Nephron progenitor cell (in vitro differentiated cells): ENCODE measurements at regions not wholly inside any gene's neighbourhood (a gene's known extent, or its start where the extent isn't known, plus 50 kb on each side); places are given as distances from the start of the nearest gene placed in this dataset.
A peak's percentile ranks its signal among the peaks of the same experiment; 100 is the strongest.

ENCODE experiments used
- DNase-seq: peaks from one replicate; pipeline ENCODE4 v3.0.0; 2021
- H3K27ac Mint-ChIP-seq: 2 replicates; pipeline ENCODE4 v1.8.0; 2021; ENCODE audit warnings: mild to moderate bottlenecking, moderate library complexity, mixed read lengths
- H3K27me3 Mint-ChIP-seq: 2 replicates; pipeline ENCODE4 v1.8.0; 2021; ENCODE audit warnings: mild to moderate bottlenecking, low read depth, mixed read lengths; ENCODE audit not compliant: poor library complexity
- H3K36me3 Mint-ChIP-seq: 2 replicates; pipeline ENCODE4 v1.8.0; 2021; ENCODE audit warnings: low read depth, mixed read lengths
- H3K4me1 Mint-ChIP-seq: 2 replicates; pipeline ENCODE4 v1.8.0; 2021; ENCODE audit warnings: mixed read lengths
- H3K4me3 Mint-ChIP-seq: 2 replicates; pipeline ENCODE4 v1.8.0; 2021; ENCODE audit warnings: mild to moderate bottlenecking, moderate library complexity, mixed read lengths
- H3K9me3 Mint-ChIP-seq: 2 replicates; pipeline ENCODE4 v1.8.0; 2021; ENCODE audit warnings: mild to moderate bottlenecking, moderate library complexity, mixed read lengths
- TF ChIP-seq, protein P1 (sequence below): fragments of 200-600 bp; sonication (generic); IDR thresholded peaks from 2 replicates; pipeline ENCODE4 v1.5.0; 2021; ENCODE audit warnings: antibody characterized with exemption

DNA sequence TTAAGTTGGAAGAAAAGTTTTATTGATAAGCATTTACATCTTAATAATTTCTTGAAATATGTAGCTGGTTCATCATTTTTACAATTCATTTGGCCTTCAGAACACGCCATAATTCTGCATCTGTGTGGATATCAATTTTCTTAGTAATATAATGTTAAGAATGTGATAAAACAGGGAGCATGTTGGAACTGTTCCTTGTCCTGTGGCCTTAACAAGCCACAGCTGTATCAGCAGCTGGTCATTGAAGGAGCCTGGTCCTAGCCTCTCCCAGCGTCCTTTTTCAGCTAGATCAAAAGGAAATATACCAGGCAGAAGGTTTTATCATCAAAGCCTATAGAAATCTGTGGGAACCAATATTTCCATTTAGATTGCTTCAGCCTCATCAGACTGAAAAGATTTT is 421.8 kb downstream of the SPRY2 start:
- H3K9me3 Mint-ChIP-seq, result peaks cover 35% of the 10 kb centered on the region
- H3K27me3 Mint-ChIP-seq, result no peaks in the 10 kb centered on the region
- no peak overlapping the region for H3K4me3 Mint-ChIP-seq
- H3K36me3 Mint-ChIP-seq, result peaks cover 27% of the 10 kb centered on the region
- DNase-seq, result no peak
- TF ChIP-seq, protein P1, sequence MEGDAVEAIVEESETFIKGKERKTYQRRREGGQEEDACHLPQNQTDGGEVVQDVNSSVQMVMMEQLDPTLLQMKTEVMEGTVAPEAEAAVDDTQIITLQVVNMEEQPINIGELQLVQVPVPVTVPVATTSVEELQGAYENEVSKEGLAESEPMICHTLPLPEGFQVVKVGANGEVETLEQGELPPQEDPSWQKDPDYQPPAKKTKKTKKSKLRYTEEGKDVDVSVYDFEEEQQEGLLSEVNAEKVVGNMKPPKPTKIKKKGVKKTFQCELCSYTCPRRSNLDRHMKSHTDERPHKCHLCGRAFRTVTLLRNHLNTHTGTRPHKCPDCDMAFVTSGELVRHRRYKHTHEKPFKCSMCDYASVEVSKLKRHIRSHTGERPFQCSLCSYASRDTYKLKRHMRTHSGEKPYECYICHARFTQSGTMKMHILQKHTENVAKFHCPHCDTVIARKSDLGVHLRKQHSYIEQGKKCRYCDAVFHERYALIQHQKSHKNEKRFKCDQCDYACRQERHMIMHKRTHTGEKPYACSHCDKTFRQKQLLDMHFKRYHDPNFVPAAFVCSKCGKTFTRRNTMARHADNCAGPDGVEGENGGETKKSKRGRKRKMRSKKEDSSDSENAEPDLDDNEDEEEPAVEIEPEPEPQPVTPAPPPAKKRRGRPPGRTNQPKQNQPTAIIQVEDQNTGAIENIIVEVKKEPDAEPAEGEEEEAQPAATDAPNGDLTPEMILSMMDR, result no peak
- peak overlapping the region; percentile 39 for H3K27ac Mint-ChIP-seq
- peaks cover 45% of the 10 kb centered on the region for H3K4me1 Mint-ChIP-seq

DNA sequence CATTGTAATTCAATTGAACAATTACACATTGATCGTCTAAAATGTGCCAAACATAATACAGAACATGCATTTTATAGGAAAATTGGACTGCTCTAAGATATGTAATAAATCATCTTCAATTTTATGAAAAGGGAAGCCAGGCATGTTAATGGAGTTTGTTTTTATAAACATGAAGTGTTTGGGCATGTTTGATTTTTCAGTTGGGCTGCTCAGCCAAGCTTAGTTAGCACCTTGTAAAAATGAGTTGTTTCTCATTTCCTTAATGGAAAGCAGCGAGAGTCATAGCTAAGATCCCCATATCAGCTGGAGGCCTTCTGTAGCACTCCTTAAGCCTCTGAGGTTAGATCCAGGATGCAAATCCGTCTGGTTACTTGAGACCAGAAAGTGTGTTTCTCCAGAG is 422.3 kb downstream of the SPRY2 start:
- no peak for DNase-seq
- H3K27ac Mint-ChIP-seq, result peak overlapping the region; percentile 39
- H3K27me3 Mint-ChIP-seq, result no peaks in the 10 kb centered on the region
- H3K36me3 Mint-ChIP-seq, result peaks cover 22% of the 10 kb centered on the region
- TF ChIP-seq, protein P1, result no peak
- peaks cover 50% of the 10 kb centered on the region for H3K4me1 Mint-ChIP-seq
- no peak overlapping the region for H3K4me3 Mint-ChIP-seq
- H3K9me3 Mint-ChIP-seq, result peaks cover 30% of the 10 kb centered on the region

DNA sequence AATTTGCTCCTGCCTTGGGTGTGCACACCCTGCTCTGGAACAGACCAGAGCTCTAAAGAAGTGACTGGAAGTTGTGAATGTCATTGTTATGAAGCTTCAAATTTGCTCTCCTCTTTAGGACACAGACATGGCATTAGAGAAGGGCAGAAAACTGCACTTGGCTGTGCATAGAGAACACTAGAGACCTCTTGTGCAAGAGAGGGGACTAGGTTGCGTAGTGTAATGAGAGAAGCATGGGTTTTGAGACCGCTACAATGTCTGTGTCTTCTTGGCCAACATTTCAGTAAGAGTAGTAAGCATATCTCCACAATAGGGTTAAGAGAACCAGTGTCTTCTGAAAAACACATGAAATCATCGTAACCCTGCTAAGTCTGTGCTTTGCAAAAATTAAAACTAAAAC is 423.3 kb downstream of the SPRY2 start:
- peak overlapping the region; percentile 70 for H3K27ac Mint-ChIP-seq
- H3K36me3 Mint-ChIP-seq, result peaks cover 12% of the 10 kb centered on the region
- no peak overlapping the region for H3K4me3 Mint-ChIP-seq
- H3K27me3 Mint-ChIP-seq, result no peaks in the 10 kb centered on the region
- TF ChIP-seq, protein P1, result no peak
- peaks cover 60% of the 10 kb centered on the region for H3K4me1 Mint-ChIP-seq
- H3K9me3 Mint-ChIP-seq, result peaks cover 20% of the 10 kb centered on the region
- DNase-seq, result no peak

DNA sequence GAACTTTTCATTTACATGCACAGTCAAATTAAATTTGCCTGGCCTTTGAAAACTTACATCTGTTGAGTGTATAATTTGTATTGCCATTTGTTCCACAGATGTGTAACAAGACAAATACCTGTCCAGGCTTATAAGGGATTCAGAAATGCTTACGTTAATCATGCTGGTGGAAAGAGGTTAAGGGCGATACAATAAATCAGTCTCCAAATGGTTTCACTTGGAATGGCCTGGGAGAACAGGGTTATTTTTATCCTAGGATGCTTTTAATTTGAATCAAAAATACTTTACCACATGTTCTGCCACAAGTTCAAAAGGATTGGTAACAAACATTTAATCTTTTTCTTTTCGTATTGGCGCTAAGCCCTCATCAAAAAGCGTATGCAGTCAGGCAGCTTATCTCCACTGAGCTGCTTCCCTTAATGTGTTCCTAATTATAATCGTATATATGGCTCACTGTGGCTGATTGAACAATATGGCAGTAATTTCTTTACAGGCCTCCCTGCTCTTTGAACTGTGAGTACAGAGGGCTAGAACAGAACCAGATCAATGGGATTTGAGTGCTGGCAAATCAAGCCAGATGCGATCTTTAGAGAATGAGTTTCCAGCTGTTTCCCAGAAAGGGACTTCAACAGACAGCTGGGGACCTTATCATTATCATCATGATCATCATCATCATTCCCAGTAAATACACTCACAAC is 425.7 kb downstream of the SPRY2 start:
- Mint-ChIP-seq H3K4me1 (peaks cover 77% of the 10 kb centered on the region), H3K27ac (peak overlapping the region; percentile 94)

DNA sequence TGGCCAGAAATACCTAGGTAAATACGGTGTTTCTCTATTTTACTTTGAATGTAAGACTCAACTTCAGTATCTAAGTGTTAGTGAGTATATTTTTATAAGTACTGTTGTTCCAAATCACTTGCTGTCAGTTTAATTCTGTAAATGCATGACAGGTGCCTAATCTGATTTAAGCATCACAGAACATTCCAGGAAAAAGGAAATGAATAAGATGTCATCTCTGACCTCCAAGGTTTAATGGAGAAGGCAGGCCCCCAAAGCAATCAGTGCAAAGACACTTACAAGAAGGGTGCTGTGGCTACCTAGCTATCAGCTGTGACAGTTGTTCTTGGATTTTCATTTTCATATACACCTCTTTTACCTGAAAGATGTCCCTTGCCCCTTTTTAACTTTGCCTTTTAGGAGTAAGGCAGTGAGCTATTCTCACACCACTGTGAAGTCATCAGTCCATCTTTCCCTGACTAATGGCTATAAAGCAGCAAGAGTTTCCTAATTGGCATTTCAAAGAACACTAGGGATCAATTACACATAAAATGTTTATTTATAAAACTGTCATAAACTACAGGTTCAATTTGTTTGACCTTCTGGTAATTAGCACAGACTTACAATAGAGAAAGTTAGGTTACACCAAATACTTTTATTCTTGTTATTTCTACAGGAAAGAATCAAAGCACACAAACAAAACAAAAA is 427.6 kb downstream of the SPRY2 start:
- TF ChIP-seq, protein P1, result no peak
- no peaks in the 10 kb centered on the region for H3K36me3 Mint-ChIP-seq
- no peaks in the 10 kb centered on the region for H3K9me3 Mint-ChIP-seq
- no peak overlapping the region for H3K4me3 Mint-ChIP-seq
- H3K27me3 Mint-ChIP-seq, result no peaks in the 10 kb centered on the region
- DNase-seq, result no peak
- H3K4me1 Mint-ChIP-seq, result peaks cover 80% of the 10 kb centered on the region
- H3K27ac Mint-ChIP-seq, result peak overlapping the region; percentile 75

More for the DNA sequence above, 425.7 kb downstream of the SPRY2 start:
- TF ChIP-seq, protein P1, result no peak
- Mint-ChIP-seq H3K27me3 (no peaks in the 10 kb centered on the region), H3K4me3 (no peak overlapping the region), H3K36me3 (no peaks in the 10 kb centered on the region), H3K9me3 (no peaks in the 10 kb centered on the region)
- no peak for DNase-seq
